Karpas-422 (cell line): ENCODE measurements at regions not wholly inside any gene's neighbourhood (a gene's known extent, or its start where the extent isn't known, plus 50 kb on each side); places are given as distances from the start of the nearest gene placed in this dataset.

Source experiments
- DNase-seq: peaks from one replicate; pipeline ENCODE4 v3.0.0-alpha.2; 2015
- H2AFZ ChIP-seq: fragments of 200-600 bp; sonication (generic); 2 replicates; pipeline ENCODE4 v1.6.1; 2014; ENCODE audit warnings: antibody characterized with exemption, low read length, mixed read lengths
- H3K27ac ChIP-seq: fragments of 200-600 bp; sonication (generic); 2 replicates; pipeline ENCODE4 v1.5.1; 2014; ENCODE audit warnings: mild to moderate bottlenecking, low read length, moderate library complexity
- H3K27me3 ChIP-seq: fragments of 200-600 bp; sonication (generic); 2 replicates; pipeline ENCODE4 v1.6.1; 2014; ENCODE audit warnings: low read length, mixed read lengths
- H3K36me3 ChIP-seq: fragments of 200-600 bp; sonication (generic); 2 replicates; pipeline ENCODE4 v1.6.1; 2014; ENCODE audit warnings: low read length, mixed read lengths; ENCODE audit not compliant: insufficient read depth
- H3K4me1 ChIP-seq: fragments of 200-600 bp; sonication (generic); 2 replicates; pipeline ENCODE4 v1.6.1; 2014; ENCODE audit warnings: mild to moderate bottlenecking, low read length, mixed read lengths
- H3K4me2 ChIP-seq: fragments of 200-600 bp; sonication (generic); 2 replicates; pipeline ENCODE4 v1.6.1; 2014; ENCODE audit warnings: low read length, low read depth, mild to moderate bottlenecking; ENCODE audit not compliant: poor library complexity, severe bottlenecking
- H3K4me3 ChIP-seq: fragments of 200-600 bp; sonication (generic); 2 replicates; pipeline ENCODE4 v1.5.1; 2014; ENCODE audit warnings: mild to moderate bottlenecking, antibody characterized with exemption, low read length, mixed read lengths
- H3K79me2 ChIP-seq: fragments of 200-600 bp; sonication (generic); 2 replicates; pipeline ENCODE4 v1.6.1; 2014; ENCODE audit warnings: mild to moderate bottlenecking, low read length, mixed read lengths
- H3K9ac ChIP-seq: fragments of 200-600 bp; sonication (generic); 2 replicates; pipeline ENCODE4 v1.6.0; 2014; ENCODE audit warnings: low read length
- H3K9me2 ChIP-seq: fragments of 200-600 bp; sonication (generic), shearing (Covaris generic); replicated peaks from 2 replicates; pipeline ENCODE4 v1.6.0; 2014; ENCODE audit warnings: mild to moderate bottlenecking, low read length, moderate library complexity; ENCODE audit not compliant: insufficient read depth
- H3K9me3 ChIP-seq: fragments of 300-700, 200-600 bp; sonication (generic); 2 replicates; pipeline ENCODE4 v1.6.1; 2014; ENCODE audit warnings: low read length, mixed read lengths
- H4K20me1 ChIP-seq: fragments of 200-600 bp; sonication (generic); 2 replicates; pipeline ENCODE4 v1.6.1; 2014; ENCODE audit warnings: mild to moderate bottlenecking, antibody characterized with exemption, low read length, low read depth; ENCODE audit not compliant: insufficient read depth

DNA sequence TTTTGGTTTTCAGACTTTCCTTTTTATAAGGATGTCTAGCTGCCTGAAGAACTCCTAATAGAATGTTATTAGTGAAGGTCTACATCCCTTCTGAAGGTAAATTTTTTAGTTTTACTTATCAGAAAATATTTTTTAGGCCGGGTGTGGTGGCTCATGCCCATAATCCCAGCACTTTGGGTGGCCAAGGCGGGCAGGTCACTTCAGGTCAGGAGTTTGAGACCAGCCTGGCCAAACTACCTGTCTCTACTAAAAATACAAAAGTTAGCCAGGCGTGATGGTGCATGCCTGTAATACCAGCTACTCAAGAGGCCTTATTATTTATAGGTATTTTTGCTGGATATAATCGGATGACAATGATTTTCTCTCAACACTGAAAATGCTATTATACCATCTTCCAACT is 181.9 kb upstream of the KCNK2 start:
- Histone ChIP-seq H4K20me1 (no peaks in the 10 kb centered on the region), H3K4me3 (no peak overlapping the region), H3K79me2 (no peaks in the 10 kb centered on the region), H3K4me2 (no peak overlapping the region), H3K36me3 (no peaks in the 10 kb centered on the region), H3K9ac (no peak overlapping the region), H3K9me2 (no peaks in the 10 kb centered on the region), H3K27ac (no peak overlapping the region), H3K27me3 (no peaks in the 10 kb centered on the region), H3K9me3 (no peaks in the 10 kb centered on the region), H2AFZ (no peak overlapping the region), H3K4me1 (no peaks in the 10 kb centered on the region)
- no peak for DNase-seq

DNA sequence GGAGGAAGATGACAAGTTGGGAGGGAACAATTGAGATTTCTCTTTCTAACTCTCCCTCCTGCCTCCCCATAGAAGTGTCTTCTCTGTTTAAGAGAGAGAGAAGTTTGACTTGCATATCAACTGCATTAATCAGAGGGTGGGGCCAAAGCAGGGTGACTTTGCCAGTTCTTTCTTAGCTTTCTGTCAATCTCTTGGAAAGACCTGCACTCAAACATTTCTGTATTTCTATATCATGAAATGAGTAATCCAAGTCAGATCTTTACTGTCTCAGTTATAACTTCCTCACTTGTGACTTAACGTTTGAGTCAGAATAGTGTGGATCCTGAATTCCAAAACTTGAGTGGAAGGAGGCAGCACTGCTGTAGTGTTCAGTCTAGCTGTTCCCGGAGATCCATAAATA is 180.8 kb upstream of the KCNK2 start:
- no peak for DNase-seq
- no peak overlapping the region for H3K9ac ChIP-seq
- H4K20me1 ChIP-seq: no peaks in the 10 kb centered on the region
- H3K27me3 ChIP-seq: no peaks in the 10 kb centered on the region
- H3K9me2 ChIP-seq: no peaks in the 10 kb centered on the region
- no peak overlapping the region for H3K27ac ChIP-seq
- no peaks in the 10 kb centered on the region for H3K9me3 ChIP-seq
- no peaks in the 10 kb centered on the region for H3K4me1 ChIP-seq
- no peak overlapping the region for H3K4me2 ChIP-seq
- H3K36me3 ChIP-seq: no peaks in the 10 kb centered on the region
- H3K4me3 ChIP-seq: no peak overlapping the region
- H3K79me2 ChIP-seq: no peaks in the 10 kb centered on the region
- H2AFZ ChIP-seq: no peak overlapping the region

- no peaks in the 10 kb centered on the region for H4K20me1 ChIP-seq
- no peak overlapping the region for H2AFZ ChIP-seq
- no peaks in the 10 kb centered on the region for H3K27me3 ChIP-seq
- H3K4me3 ChIP-seq: no peak overlapping the region
- no peaks in the 10 kb centered on the region for H3K9me3 ChIP-seq
- H3K27ac ChIP-seq: no peak overlapping the region
- H3K9me2 ChIP-seq: no peaks in the 10 kb centered on the region
- H3K79me2 ChIP-seq: no peaks in the 10 kb centered on the region
- H3K36me3 ChIP-seq: no peaks in the 10 kb centered on the region
- DNase-seq: no peak
- no peak overlapping the region for H3K4me2 ChIP-seq
- no peaks in the 10 kb centered on the region for H3K4me1 ChIP-seq
- no peak overlapping the region for H3K9ac ChIP-seq
These were observed 179.8 kb upstream of the KCNK2 start for GRCh38 chr1:214902636-214903320.

- Histone ChIP-seq H4K20me1 (no peaks in the 10 kb centered on the region), H3K9ac (no peak overlapping the region), H3K4me2 (no peak overlapping the region), H3K9me2 (no peaks in the 10 kb centered on the region), H3K4me1 (no peaks in the 10 kb centered on the region), H3K79me2 (no peaks in the 10 kb centered on the region), H3K36me3 (no peaks in the 10 kb centered on the region), H3K9me3 (no peaks in the 10 kb centered on the region), H3K4me3 (no peak overlapping the region), H3K27me3 (no peaks in the 10 kb centered on the region), H2AFZ (no peak overlapping the region), H3K27ac (no peak overlapping the region)
- no peak for DNase-seq
These were observed 170.4 kb upstream of the KCNK2 start for GRCh38 chr1:214912127-214912526.

DNA sequence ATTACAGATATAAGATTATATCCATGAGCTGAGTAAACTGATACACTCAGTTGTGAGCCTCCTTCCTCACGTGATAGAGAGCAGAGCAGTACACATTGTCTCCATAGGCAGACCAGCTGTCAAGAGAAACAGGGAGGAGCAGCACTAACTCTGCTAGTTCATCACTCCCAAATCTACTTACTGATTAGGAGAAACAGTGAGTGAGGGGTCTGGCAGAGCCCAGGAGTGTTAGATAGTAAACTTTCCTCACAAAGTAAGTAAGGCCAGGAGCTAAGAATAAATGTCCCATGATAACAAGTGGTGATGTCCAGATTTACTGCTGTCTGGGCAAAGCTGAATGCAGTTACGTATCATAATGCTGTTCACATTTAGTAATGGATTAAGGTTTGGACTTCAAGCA is 168.6 kb upstream of the KCNK2 start:
- Histone ChIP-seq H2AFZ (no peak overlapping the region), H4K20me1 (no peaks in the 10 kb centered on the region), H3K27ac (no peak overlapping the region), H3K4me3 (no peak overlapping the region), H3K79me2 (no peaks in the 10 kb centered on the region), H3K27me3 (no peaks in the 10 kb centered on the region), H3K36me3 (no peaks in the 10 kb centered on the region), H3K4me2 (no peak overlapping the region), H3K9me2 (no peaks in the 10 kb centered on the region), H3K9me3 (no peaks in the 10 kb centered on the region), H3K9ac (no peak overlapping the region), H3K4me1 (no peaks in the 10 kb centered on the region)
- no peak for DNase-seq

DNA sequence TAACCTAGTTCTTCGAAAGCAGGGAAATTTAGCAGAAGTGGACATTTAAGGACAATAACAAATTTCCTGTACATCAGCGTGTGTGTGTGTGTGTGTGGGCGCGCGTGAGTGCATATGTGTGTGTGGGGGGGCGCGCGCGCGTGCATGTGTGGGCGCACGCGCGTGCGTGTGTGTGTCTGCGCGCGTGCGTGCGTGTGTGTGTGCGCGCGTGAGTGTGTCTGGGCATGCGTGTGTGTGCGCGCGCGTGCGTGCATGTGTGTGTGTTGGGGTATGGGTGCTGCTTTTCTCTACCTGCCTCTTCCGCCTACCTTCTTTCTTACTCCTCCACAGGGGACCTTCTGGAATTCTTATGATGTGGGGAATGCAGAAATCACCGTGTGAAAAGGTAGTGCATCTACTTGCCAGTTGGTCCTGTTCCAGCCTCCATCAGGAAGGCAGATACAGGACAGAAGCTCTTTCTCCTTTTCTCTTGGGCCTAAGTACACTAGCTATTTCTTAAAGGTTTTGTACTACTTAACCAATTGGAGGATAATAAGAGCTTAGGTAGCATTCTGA is 165.4 kb upstream of the KCNK2 start:
- Histone ChIP-seq H3K27ac (no peak overlapping the region), H3K9me2 (no peaks in the 10 kb centered on the region), H3K4me2 (no peak overlapping the region), H3K36me3 (no peaks in the 10 kb centered on the region), H4K20me1 (no peaks in the 10 kb centered on the region), H2AFZ (no peak overlapping the region), H3K27me3 (no peaks in the 10 kb centered on the region), H3K4me3 (no peak overlapping the region), H3K79me2 (no peaks in the 10 kb centered on the region), H3K9ac (no peak overlapping the region), H3K4me1 (no peaks in the 10 kb centered on the region), H3K9me3 (no peaks in the 10 kb centered on the region)
- no peak for DNase-seq

- H3K9ac ChIP-seq: no peak overlapping the region
- H3K9me2 ChIP-seq: no peaks in the 10 kb centered on the region
- no peaks in the 10 kb centered on the region for H3K36me3 ChIP-seq
- H3K4me1 ChIP-seq: no peaks in the 10 kb centered on the region
- H2AFZ ChIP-seq: no peak overlapping the region
- H3K79me2 ChIP-seq: no peaks in the 10 kb centered on the region
- H4K20me1 ChIP-seq: no peaks in the 10 kb centered on the region
- H3K27ac ChIP-seq: no peak overlapping the region
- H3K4me3 ChIP-seq: no peak overlapping the region
- H3K4me2 ChIP-seq: no peak overlapping the region
- H3K27me3 ChIP-seq: no peaks in the 10 kb centered on the region
- no peak for DNase-seq
- H3K9me3 ChIP-seq: no peaks in the 10 kb centered on the region
These were observed 163.8 kb upstream of the KCNK2 start for GRCh38 chr1:214918745-214919144.

GRCh38 chr1:214920337-214920736 is 162.2 kb upstream of the KCNK2 start:
- H4K20me1 ChIP-seq: no peaks in the 10 kb centered on the region
- no peak overlapping the region for H3K4me3 ChIP-seq
- H3K79me2 ChIP-seq: no peaks in the 10 kb centered on the region
- no peaks in the 10 kb centered on the region for H3K9me3 ChIP-seq
- no peak overlapping the region for H3K27ac ChIP-seq
- no peak overlapping the region for H2AFZ ChIP-seq
- DNase-seq: no peak
- no peak overlapping the region for H3K9ac ChIP-seq
- H3K9me2 ChIP-seq: no peaks in the 10 kb centered on the region
- H3K27me3 ChIP-seq: no peaks in the 10 kb centered on the region
- H3K4me1 ChIP-seq: no peaks in the 10 kb centered on the region
- no peak overlapping the region for H3K4me2 ChIP-seq
- no peaks in the 10 kb centered on the region for H3K36me3 ChIP-seq
